Parathyroid adenoma (tissue), 2 donors: ENCODE measurements at regions not wholly inside any gene's neighbourhood (a gene's known extent, or its start where the extent isn't known, plus 50 kb on each side); places are given as distances from the start of the nearest gene placed in this dataset.

Source experiments
- H2AFZ ChIP-seq: fragments of 300-600 bp; sonication (generic); one replicate; pipeline ENCODE4 v1.7.0; 2017; ENCODE audit warnings: antibody characterized with exemption, mild to moderate bottlenecking
- H3K27ac ChIP-seq: fragments of 300-600 bp; sonication (generic); one replicate; pipeline ENCODE4 v1.7.0; 2017
- H3K27me3 ChIP-seq: fragments of 300-600 bp; sonication (generic); one replicate; pipeline ENCODE4 v1.7.0; 2017; ENCODE audit warnings: low read length; ENCODE audit not compliant: control insufficient read depth, insufficient read depth
- H3K36me3 ChIP-seq: fragments of 300-600 bp; sonication (generic); one replicate; pipeline ENCODE4 v1.7.0; 2017; ENCODE audit warnings: low read length; ENCODE audit not compliant: control insufficient read depth, insufficient read depth
- H3K4me1 ChIP-seq: fragments of 300-600 bp; sonication (generic); one replicate; pipeline ENCODE4 v1.7.0; 2017; ENCODE audit warnings: control low read depth
- H3K4me2 ChIP-seq: fragments of 300-600 bp; sonication (generic); one replicate; pipeline ENCODE4 v1.7.0; 2017; ENCODE audit warnings: low read length
- H3K4me3 ChIP-seq: fragments of 300-600 bp; sonication (generic); one replicate; pipeline ENCODE4 v1.7.0; 2017; ENCODE audit warnings: low read depth, low read length
- H3K79me2 ChIP-seq: fragments of 300-600 bp; sonication (generic); one replicate; pipeline ENCODE4 v1.7.0; 2017; ENCODE audit warnings: control low read depth
- H3K9ac ChIP-seq: fragments of 300-600 bp; sonication (generic); one replicate; pipeline ENCODE4 v1.7.0; 2017; ENCODE audit warnings: mild to moderate bottlenecking
- H3K9me3 ChIP-seq: fragments of 300-600 bp; sonication (generic); one replicate; pipeline ENCODE4 v1.7.0; 2017; ENCODE audit warnings: low read length; ENCODE audit not compliant: control insufficient read depth
- TF ChIP-seq, protein P1 (sequence below): fragments of 300-600 bp; sonication (generic); IDR thresholded peaks from one replicate; pipeline ENCODE4 v1.7.0; 2017; ENCODE audit warnings: antibody characterized with exemption, mild to moderate bottlenecking
- donor health status: primary hyperparathyroidism.

DNA sequence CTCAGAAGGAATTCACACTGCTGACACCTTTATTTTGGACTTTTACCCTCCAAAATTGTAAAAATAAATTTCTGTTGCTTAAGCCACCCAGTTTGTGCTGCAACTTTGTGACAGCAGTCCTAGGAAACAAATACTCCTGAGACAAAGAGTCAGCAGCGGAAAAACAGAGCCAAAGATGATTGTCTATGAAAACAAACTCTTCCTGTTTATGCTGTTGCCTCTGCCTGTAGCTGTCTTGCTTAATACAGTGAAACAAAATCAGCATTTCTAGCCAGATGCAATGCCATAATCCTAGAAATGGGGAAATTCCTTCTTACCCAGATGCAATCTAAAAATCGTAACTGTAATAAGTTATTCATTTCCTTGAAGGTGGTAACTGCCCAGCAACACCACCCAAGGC lies 387.5 kb upstream of the ATP11B start:
- TF ChIP-seq, protein P1, sequence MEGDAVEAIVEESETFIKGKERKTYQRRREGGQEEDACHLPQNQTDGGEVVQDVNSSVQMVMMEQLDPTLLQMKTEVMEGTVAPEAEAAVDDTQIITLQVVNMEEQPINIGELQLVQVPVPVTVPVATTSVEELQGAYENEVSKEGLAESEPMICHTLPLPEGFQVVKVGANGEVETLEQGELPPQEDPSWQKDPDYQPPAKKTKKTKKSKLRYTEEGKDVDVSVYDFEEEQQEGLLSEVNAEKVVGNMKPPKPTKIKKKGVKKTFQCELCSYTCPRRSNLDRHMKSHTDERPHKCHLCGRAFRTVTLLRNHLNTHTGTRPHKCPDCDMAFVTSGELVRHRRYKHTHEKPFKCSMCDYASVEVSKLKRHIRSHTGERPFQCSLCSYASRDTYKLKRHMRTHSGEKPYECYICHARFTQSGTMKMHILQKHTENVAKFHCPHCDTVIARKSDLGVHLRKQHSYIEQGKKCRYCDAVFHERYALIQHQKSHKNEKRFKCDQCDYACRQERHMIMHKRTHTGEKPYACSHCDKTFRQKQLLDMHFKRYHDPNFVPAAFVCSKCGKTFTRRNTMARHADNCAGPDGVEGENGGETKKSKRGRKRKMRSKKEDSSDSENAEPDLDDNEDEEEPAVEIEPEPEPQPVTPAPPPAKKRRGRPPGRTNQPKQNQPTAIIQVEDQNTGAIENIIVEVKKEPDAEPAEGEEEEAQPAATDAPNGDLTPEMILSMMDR, result no peak
- no peaks in the 10 kb centered on the region for H3K9me3 ChIP-seq
- H3K36me3 ChIP-seq, result no peaks in the 10 kb centered on the region
- H3K79me2 ChIP-seq, result no peaks in the 10 kb centered on the region
- no peak overlapping the region for H3K27ac ChIP-seq
- H3K9ac ChIP-seq, result no peak overlapping the region
- H3K27me3 ChIP-seq, result no peaks in the 10 kb centered on the region
- no peaks in the 10 kb centered on the region for H3K4me1 ChIP-seq
- no peak overlapping the region for H2AFZ ChIP-seq
- H3K4me2 ChIP-seq, result peak overlapping the region; percentile 54
- no peak overlapping the region for H3K4me3 ChIP-seq

DNA sequence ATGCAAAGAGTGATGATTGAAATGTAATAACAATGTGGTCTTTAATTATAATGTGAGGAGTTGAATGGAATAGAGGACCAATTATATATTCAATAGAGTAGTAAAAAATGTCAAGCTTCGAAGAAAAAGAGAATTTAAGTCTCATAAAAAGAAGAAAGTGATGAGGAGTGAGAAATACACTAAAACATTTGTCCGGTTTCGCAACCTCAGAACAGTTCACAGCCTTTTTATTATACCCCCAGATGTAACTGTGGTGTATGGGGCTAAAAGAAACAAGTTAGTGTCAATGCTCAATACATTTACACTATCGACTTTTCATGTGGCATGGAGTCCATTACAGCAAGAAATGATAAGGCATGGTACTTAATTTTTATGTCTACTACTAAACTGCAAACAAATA lies 386.5 kb upstream of the ATP11B start:
- Histone ChIP-seq H3K4me1 (no peaks in the 10 kb centered on the region), H3K4me3 (no peak overlapping the region), H3K27me3 (no peaks in the 10 kb centered on the region), H2AFZ (no peak overlapping the region), H3K9me3 (no peaks in the 10 kb centered on the region), H3K79me2 (no peaks in the 10 kb centered on the region), H3K36me3 (no peaks in the 10 kb centered on the region), H3K27ac (no peak overlapping the region), H3K9ac (no peak overlapping the region), H3K4me2 (no peak overlapping the region)
- TF ChIP-seq, protein P1, result no peak

DNA sequence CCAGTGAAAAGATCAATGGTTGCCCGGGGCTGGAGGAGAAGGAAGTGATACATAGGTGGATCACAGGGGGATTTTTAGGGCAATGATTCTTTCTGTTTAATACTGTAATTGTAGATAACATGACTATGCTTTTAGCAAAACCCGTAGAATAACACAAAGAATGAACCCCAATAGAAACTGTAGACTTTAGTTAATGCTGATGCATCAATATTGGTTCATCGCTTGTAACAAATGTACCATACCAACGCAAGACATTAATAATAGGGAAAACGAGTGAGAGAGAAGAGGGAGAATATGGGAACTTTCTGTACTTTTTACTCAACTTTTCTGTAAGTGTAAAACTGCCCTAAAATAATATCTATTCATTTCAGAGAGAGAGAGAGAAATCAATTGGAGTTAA lies 383.3 kb upstream of the ATP11B start:
- Histone ChIP-seq H3K9me3 (no peaks in the 10 kb centered on the region), H3K27me3 (no peaks in the 10 kb centered on the region), H3K4me2 (no peak overlapping the region), H3K79me2 (no peaks in the 10 kb centered on the region), H3K4me1 (no peaks in the 10 kb centered on the region), H3K27ac (no peak overlapping the region), H3K4me3 (no peak overlapping the region), H3K36me3 (no peaks in the 10 kb centered on the region), H3K9ac (no peak overlapping the region), H2AFZ (no peak overlapping the region)
- TF ChIP-seq, protein P1, result no peak

DNA sequence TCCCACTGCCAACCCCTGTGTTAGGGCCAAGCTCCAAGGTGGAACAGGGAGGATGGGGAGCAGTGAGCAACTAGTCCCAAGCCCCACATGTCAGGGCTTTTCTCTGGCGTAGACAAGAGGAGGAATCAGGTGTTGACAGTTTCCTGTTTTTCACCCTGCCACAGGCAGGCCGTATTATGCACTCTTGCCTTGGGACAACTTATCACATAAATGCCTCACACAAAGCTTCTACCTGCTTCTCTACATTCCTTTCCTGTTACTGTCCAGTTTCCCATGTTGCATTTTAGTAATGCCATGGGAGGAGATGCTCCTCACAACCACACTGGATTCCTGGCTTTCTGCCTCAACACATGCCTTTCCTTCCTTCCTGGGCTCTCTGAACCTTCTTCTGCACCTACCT lies 381.2 kb upstream of the ATP11B start:
- Histone ChIP-seq H3K4me1 (no peaks in the 10 kb centered on the region), H3K4me2 (no peak overlapping the region), H3K27me3 (no peaks in the 10 kb centered on the region), H2AFZ (no peak overlapping the region), H3K36me3 (no peaks in the 10 kb centered on the region), H3K4me3 (no peak overlapping the region), H3K27ac (no peak overlapping the region), H3K79me2 (no peaks in the 10 kb centered on the region), H3K9me3 (no peaks in the 10 kb centered on the region), H3K9ac (no peak overlapping the region)
- TF ChIP-seq, protein P1, result no peak

DNA sequence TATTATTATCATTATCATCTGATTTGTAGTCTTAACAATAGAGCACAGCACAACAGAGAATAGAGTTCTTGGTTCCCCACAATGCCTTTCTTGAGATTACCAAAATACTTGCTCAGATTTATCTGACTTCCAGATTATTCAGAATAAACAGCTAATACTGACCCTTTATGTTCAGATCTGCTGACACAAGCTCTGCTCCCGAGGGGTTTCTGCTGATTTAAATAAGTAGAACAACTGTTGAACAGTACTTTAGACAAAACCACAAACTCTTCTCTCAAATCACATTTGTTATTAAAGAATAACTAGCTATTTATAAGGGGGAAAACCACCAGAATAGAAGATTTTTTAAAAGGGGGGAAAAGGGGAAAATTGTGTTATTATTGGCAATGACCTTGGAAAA lies 380.2 kb upstream of the ATP11B start:
- Histone ChIP-seq H3K27me3 (no peaks in the 10 kb centered on the region), H2AFZ (no peak overlapping the region), H3K4me3 (no peak overlapping the region), H3K79me2 (no peaks in the 10 kb centered on the region), H3K9ac (no peak overlapping the region), H3K9me3 (no peaks in the 10 kb centered on the region), H3K4me2 (no peak overlapping the region), H3K36me3 (no peaks in the 10 kb centered on the region), H3K27ac (no peak overlapping the region), H3K4me1 (no peaks in the 10 kb centered on the region)
- TF ChIP-seq, protein P1, result no peak
